ENCODE measurements at regions not wholly inside any gene's neighbourhood (a gene's known extent, or its start where the extent isn't known, plus 50 kb on each side); places are given as distances from the start of the nearest gene placed in this dataset.

GRCh38 chr1:117678246-117678977, 72.6 kb downstream of the TENT5C start:
- WGBS, 2 experiments (ENCODE audit: insufficient coverage in 1 of 2, insufficient read length in 1 of 2): 83 to 94% methylated on average over 2 to 5 of the region's 5 CpGs
- Mint-ChIP-seq H3K27me3 (ENCODE audit: insufficient read depth) (no peaks in the 10 kb centered on the region), H3K9me3 (no peaks in the 10 kb centered on the region), H3K4me1 (peaks cover 19% of the 10 kb centered on the region), H3K36me3 (ENCODE audit: low read depth) (no peaks in the 10 kb centered on the region), H3K4me3 (no peak overlapping the region), H3K27ac (no peak overlapping the region)
- Histone ChIP-seq H3K9me3 (ENCODE audit: control insufficient read depth, low read length) (no peaks in the 10 kb centered on the region), H3K4me3 (ENCODE audit: low read length) (no peak overlapping the region), H3K36me3 (ENCODE audit: control insufficient read depth, insufficient read depth, low read length) (no peaks in the 10 kb centered on the region), H3K27me3 (ENCODE audit: control insufficient read depth, insufficient read depth, low read length, poor library complexity, severe bottlenecking) (no peaks in the 10 kb centered on the region), H3K27ac (ENCODE audit: low read depth, low read length) (no peak overlapping the region), H3K4me1 (ENCODE audit: control insufficient read depth, insufficient read depth, low read length) (no peaks in the 10 kb centered on the region), H3K9ac (ENCODE audit: extremely low read depth, low read length, poor library complexity, severe bottlenecking) (no peak overlapping the region)
- TF ChIP-seq, protein P1, sequence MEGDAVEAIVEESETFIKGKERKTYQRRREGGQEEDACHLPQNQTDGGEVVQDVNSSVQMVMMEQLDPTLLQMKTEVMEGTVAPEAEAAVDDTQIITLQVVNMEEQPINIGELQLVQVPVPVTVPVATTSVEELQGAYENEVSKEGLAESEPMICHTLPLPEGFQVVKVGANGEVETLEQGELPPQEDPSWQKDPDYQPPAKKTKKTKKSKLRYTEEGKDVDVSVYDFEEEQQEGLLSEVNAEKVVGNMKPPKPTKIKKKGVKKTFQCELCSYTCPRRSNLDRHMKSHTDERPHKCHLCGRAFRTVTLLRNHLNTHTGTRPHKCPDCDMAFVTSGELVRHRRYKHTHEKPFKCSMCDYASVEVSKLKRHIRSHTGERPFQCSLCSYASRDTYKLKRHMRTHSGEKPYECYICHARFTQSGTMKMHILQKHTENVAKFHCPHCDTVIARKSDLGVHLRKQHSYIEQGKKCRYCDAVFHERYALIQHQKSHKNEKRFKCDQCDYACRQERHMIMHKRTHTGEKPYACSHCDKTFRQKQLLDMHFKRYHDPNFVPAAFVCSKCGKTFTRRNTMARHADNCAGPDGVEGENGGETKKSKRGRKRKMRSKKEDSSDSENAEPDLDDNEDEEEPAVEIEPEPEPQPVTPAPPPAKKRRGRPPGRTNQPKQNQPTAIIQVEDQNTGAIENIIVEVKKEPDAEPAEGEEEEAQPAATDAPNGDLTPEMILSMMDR (conservative IDR thresholded peaks at IDR 0.05): no peak
- no peak for DNase-seq

- TF ChIP-seq, protein P1 (conservative IDR thresholded peaks at IDR 0.05): no peak
- DNase-seq: no peak
- H3K9me3 ChIP-seq (ENCODE audit: control insufficient read depth, low read length): no peaks in the 10 kb centered on the region
- Mint-ChIP-seq H3K36me3 (ENCODE audit: low read depth) (no peaks in the 10 kb centered on the region), H3K9me3 (no peaks in the 10 kb centered on the region), H3K4me3 (no peak overlapping the region), H3K4me1 (peaks cover 19% of the 10 kb centered on the region), H3K27me3 (ENCODE audit: insufficient read depth) (no peaks in the 10 kb centered on the region), H3K27ac (no peak overlapping the region)
- H3K27me3 ChIP-seq (ENCODE audit: control insufficient read depth, insufficient read depth, low read length, poor library complexity, severe bottlenecking): no peaks in the 10 kb centered on the region
- no peak overlapping the region for H3K27ac ChIP-seq (ENCODE audit: low read depth, low read length)
- no peak overlapping the region for H3K4me3 ChIP-seq (ENCODE audit: low read length)
- 89 to 92% methylated on average over 2 to 3 of the region's 3 CpGs for WGBS, 2 experiments (ENCODE audit: insufficient coverage in 1 of 2, insufficient read length in 1 of 2)
- H3K9ac ChIP-seq (ENCODE audit: extremely low read depth, low read length, poor library complexity, severe bottlenecking): no peak overlapping the region
- H3K4me1 ChIP-seq (ENCODE audit: control insufficient read depth, insufficient read depth, low read length): no peaks in the 10 kb centered on the region
- no peaks in the 10 kb centered on the region for H3K36me3 ChIP-seq (ENCODE audit: control insufficient read depth, insufficient read depth, low read length)
Measured at GRCh38 chr1:117679299-117679698, 73.5 kb downstream of the TENT5C start.

GRCh38 chr1:117679868-117680267, 74.0 kb downstream of the TENT5C start:
- 90 to 94% methylated on average over 2 to 4 of the region's 4 CpGs for WGBS, 2 experiments (ENCODE audit: insufficient coverage in 1 of 2, insufficient read length in 1 of 2)
- H3K36me3 Mint-ChIP-seq (ENCODE audit: low read depth): no peaks in the 10 kb centered on the region
- no peak overlapping the region for H3K4me3 Mint-ChIP-seq
- H3K4me1 Mint-ChIP-seq: peaks cover 14% of the 10 kb centered on the region
- Histone ChIP-seq H3K4me1 (ENCODE audit: control insufficient read depth, insufficient read depth, low read length) (no peaks in the 10 kb centered on the region), H3K27ac (ENCODE audit: low read depth, low read length) (no peak overlapping the region), H3K9ac (ENCODE audit: extremely low read depth, low read length, poor library complexity, severe bottlenecking) (no peak overlapping the region), H3K36me3 (ENCODE audit: control insufficient read depth, insufficient read depth, low read length) (no peaks in the 10 kb centered on the region), H3K9me3 (ENCODE audit: control insufficient read depth, low read length) (no peaks in the 10 kb centered on the region), H3K27me3 (ENCODE audit: control insufficient read depth, insufficient read depth, low read length, poor library complexity, severe bottlenecking) (no peaks in the 10 kb centered on the region), H3K4me3 (ENCODE audit: low read length) (no peak overlapping the region)
- H3K27ac Mint-ChIP-seq: no peak overlapping the region
- H3K27me3 Mint-ChIP-seq (ENCODE audit: insufficient read depth): no peaks in the 10 kb centered on the region
- TF ChIP-seq, protein P1 (conservative IDR thresholded peaks at IDR 0.05): no peak
- no peaks in the 10 kb centered on the region for H3K9me3 Mint-ChIP-seq
- no peak for DNase-seq
